NCI-H774 (cell line): ENCODE measurements at regions not wholly inside any gene's neighbourhood (a gene's known extent, or its start where the extent isn't known, plus 50 kb on each side); places are given as distances from the start of the nearest gene placed in this dataset.

Experiments
- DNase-seq: peaks from one replicate; lab custom pipeline; 2025; lab: John Stamatoyannopoulos, UW

DNA sequence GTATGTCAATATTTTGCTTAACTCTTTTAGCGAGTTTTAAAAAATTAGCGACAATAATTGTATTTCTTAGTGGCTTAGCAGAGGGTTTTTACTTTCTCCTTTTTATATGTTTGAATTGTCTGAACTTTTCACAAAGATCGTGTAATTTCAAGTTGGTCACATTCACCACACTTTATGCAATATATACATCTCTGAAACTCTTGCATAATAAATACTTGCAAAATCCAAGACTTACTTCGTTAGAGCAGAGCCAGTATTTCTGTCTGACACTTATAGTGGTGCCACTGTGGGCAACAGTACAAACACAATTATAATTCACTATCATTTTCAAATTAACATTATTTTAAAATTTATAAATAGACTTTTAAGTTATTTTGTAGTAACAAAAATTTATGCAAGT, 62.0 kb downstream of the SUCNR1 start:
- DNase-seq = no peak

DNA sequence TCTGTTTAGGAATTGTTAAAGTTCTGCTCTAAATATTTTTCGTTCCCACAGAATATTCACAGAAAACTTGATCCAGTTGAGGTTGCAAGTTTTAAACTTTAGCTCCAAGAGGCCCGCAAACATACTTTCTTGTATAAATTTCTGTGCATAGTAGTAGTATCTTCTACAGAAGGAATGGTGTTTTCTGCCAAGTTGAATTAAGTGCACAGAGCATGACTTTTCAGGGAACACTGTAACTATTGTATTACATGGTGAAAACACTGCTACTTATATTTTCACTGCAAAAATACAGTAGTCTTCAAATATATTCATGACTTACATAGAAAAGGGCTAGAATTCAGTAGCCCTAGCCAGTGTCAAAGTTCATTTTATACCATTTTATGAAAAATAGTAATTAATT, 67.0 kb downstream of the SUCNR1 start:
- no peak for DNase-seq

DNA sequence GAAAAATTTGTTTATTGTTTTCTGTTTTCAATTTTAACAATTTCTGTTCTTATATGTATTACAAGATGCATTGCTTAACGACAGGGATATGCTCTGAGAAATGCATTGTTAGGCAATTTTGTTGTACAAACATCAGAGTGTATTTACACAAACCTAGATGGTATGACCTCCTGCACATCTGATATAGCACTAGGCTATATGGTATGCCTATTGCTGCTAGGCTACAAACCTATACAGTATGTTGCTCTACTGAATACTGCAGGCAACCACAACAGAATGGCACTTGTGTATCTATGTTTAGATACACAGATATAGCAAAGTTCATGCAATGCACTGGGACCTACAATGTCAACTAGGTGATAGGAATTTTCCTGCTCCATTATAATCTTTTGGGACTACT, 70.1 kb downstream of the SUCNR1 start:
- no peak for DNase-seq

DNA sequence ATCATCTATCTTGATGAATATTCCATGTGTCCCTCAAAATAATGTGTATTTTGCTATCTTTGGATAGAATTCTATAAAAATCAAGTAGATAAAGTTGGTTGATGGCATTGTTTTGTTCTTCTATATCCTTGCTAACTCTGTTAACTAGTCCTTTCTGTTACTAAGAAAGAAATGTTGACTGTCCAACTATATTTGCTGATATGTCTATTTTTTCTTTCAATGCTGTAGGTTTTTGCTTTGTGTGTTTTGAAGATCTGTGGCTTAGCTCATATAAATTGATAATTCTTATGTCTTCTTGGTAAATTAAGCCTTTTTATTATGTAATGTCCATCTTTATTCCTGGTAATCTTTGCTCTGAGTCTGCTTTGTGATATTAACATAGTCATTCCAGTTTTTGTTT, 70.9 kb downstream of the SUCNR1 start:
- no peak for DNase-seq

DNA sequence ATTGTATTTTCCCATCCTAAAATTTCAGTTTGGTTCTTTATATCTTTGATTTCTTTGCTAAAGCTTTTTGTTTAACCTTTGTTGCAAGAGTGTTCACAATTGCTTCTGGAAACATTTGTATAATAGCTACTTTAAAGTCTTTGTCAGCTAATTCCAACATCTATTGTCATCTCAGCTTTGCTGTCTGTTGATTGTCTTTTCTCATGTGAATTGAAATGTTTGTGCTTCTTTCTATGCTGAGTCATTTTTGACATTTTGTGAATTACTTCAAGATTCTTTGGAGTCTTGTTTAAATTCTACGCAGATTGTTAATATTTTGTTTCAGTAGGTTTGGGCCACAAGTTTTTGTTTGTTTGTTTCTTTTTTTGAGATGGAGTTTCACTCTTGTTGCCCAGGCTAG, 73.2 kb downstream of the SUCNR1 start:
- no peak for DNase-seq

DNA sequence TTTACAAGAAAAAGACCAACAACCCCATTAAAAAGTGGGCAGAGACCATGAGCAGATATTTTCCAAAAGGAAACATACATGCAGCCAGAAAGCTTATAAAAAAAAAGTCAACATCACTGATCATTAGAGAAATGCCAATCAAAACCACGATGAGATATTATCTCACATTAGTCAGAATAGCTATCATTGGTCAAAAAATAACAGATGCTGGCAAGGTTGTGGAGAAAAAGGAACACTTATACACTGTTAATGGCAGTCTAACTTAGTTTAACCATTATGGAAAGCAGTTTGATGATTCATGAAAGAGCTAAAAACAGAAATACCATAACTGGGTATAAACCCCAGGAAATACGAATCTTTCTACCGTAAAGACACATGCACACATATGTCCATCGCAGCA, 76.3 kb downstream of the SUCNR1 start:
- DNase-seq = no peak

DNA sequence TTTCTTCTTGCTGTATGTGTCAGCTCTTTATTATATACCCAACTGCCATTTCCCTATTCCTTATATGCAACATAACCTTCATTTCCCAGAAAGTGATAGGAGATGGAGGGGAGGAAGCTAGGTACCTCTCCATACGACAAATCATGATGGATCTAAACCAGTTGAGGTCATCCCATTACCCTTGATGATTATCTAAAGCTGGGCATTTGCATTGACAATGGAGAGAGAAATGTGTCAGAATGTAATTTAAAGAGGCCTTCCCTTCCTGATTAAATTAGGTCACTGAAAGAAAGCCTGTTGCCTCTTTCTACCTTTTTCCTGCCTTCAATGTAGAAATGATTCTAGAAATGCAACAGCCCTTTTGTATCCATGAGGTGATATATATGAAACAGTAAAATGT, 81.9 kb downstream of the SUCNR1 start:
- no peak for DNase-seq

DNA sequence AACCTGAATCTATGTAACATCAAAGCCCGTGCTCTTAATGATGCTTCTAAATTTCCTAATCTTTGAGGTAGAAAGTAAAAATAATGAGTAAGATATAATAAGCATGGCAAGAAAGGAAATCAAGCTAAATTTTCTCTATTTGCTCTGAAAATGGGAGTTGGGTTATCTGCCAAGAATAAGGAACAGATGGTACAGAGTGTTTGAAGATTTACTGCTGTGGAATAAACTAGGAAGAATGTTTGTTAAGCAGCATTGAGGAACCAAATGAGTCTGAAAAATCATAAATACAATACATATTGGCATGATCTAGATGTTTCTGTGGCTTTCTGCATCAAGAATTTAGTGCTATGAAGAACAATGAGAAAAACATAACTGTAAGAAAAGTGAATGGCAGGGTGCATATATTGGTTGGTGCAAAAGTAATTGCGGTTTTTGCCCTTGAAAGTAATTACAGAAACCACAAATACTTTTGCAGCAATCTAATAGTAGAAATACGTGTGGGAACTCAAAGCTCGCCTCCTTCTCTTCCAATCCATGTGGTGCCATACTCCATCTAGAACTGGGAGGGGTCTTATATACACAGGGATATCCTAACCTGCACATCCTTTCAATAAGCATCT, 87.6 kb downstream of the SUCNR1 start:
- DNase-seq = no peak

DNA sequence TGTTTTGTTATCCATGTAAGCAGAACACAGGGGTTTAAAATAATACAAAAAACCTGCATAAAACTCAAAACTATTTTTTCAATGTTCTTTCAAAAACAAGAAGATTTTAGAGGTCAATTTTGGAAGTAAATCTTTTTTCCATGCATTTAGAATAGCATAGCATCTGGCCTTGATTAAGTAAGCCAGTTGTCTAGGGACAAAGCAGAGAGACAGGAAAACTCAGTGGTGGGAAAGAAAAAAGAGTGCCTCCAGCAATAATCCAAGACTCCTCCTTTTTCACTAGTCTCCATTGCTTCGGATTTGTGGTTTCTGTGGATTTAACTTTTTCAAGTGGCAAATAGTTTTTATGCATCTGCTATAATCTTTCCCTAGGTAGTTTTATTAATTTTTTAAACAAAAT, 88.9 kb downstream of the SUCNR1 start:
- no peak for DNase-seq

DNA sequence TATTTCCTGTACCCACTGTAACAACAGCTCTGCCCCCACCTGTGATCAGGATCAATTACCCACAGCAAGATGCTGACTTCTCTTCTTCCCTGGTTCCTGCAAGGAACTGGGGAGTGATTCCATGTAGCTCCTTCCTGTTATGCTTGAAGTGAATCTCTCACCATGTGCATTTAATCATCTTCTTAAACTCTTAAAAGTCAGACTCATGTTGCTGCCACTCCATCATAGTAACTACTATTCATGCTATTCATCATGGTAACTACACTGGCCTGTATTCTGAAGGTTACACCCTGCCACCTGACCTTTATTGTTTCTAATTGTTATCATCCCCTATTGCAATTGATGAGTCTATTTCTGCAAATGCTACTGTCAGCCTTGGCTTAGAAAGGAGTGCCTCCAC, 89.5 kb downstream of the SUCNR1 start:
- no peak for DNase-seq

DNA sequence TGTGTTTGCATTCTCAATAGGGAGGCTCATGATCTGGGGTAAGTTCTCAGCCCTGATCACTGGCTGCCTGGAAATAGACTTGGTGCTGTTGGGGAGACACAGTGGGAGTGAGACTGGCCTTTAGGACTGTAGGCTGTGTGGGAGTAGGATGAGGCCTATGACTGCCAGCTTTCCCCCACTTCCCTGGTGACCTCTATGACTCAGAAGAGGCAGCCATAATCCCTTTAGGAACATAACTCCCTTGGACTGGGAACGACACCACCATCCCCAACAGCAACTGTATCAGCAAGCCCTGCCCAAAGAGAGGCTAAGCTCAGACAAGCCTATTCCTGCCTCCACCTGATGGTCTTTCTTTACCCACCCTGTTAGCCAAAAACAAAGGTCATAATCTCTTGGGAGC, 91.3 kb downstream of the SUCNR1 start:
- DNase-seq = no peak

DNA sequence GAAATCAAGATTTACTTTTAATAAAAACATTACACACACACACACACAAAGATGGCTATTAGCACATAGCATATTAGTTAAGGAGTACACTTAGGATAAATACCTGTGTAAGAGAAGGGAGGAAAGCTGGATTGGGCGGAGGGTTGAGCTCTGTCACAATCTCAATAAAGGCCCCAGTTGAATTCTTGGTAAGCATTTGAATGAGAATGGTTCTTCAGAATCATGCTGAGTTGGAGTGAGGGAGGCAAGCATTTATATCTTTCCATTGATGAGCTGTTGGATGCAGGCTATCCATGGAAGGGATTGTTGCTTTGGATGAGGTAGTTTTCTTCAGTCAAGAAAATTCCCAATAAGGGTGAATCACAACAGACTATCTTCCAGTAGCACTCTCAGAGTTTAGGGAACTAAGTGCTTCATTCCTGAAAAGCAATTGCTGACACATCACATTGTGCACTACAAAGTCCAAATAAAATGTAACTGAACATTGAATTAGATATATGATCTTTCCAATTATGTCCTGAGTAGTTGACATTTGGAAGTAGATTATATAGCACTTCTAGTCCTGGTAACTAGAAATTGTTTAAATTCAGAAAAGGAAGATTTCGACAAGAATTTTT, 95.7 kb downstream of the SUCNR1 start:
- DNase-seq = no peak

DNA sequence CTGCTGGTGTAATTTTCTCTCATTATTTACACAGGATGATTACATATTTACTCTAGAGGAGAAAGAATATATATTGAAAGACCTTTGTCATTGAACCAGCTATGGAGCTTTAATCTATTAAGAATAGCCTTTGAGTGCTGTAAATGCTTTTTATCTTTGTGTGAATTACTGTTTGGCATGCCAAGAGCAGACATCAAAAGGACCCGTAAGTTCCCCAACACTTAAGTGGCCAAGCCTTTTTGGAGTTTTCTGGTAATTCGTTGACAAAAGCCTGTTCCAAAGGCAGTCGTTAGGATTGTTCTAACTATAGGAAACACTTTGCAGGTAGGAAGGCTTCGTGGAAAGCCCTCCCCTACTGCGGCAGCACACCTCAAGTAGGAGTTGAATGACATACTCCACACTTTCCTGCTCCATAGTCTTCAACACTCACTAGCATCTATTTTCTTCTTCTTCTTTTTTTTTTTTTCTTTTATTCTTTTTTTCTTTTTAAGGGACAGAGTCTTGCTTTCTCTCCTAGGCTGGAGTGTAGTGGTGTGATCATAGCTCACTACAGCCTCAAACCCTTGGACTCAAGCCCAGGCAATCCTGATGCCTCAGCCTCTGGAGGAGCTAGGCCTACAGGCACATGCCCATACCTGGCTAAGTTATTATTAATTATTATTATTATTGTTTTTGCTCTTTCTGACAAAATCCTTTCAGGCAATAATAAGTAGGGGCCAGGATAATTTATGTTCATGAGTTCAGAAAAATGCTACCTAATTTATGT, 98.6 kb downstream of the SUCNR1 start:
- DNase-seq = peak; percentile 58

DNA sequence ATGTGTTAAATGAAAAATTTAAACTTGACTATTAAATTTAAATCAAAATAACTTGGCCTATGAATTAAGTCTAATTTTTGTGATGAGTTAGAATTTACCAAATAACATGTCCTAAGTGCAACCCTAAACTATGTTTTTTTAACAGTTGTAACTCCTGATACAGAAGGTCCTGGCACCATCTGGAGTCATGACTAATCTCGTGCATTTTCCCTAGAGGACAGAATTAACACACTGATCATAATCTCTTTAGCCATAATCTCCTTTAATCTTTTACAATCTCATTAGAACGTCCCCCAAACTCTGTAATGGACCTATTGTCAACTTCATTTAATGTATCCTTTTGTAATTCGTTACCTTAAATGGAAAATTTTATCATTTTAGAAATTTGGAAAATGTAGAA, 100.6 kb downstream of the SUCNR1 start:
- no peak for DNase-seq

DNA sequence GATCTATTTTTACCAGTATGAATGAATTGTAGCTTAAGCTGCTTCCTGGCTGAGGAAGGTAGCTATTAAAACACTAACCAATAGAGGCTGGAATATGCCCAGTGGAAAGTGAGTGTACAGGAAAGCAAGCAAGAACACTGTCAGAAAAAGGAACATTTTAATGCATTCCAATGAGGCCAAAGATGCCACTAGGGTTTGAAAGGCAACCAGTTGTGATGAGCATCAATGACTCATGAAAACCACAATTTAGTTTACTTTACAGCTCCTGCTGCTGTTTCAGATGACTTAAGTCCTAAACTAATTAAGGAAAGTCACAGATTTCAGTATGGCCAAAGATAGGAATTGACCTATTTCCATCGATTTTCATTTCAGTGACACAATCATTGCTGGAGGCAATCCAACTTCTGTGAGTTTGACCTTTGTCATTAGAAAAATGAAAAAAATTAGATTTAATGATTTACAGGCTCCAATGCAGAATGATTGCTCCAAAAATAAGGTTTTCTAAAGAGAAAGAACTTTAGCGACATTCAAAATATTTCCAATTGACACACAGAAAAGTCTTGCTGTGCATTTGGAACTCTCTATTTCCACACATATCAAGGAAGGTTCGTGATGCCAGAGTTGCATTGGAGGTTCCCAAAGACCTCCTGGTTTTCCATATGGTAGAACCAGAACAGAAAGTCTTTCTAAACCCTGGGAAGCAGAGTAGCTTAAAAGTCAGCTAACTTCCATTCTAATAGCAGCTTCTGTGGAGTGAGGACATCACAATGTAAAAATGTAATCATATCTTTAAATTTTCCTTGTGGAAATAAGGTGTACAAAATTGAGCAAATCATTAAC, 103.0 kb downstream of the SUCNR1 start:
- DNase-seq = no peak

DNA sequence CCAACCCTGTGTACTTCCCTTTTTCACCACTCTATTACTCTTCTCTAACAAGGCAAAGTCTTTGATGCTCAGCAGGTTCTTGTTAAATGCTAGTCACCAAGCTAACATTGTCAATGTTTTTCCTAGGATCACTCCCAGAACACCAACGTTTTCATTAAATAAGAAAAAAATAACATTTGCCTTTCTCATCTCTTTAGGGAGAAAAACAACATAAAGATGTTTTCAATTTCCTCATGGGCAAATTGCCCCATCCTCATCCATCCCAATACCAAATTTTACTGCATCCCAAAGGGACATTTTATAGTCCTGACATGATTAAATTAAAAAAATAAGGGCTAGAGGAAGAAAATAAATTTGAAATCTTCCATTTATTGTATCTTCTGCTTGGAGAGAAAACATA, 106.5 kb downstream of the SUCNR1 start:
- no peak for DNase-seq

DNA sequence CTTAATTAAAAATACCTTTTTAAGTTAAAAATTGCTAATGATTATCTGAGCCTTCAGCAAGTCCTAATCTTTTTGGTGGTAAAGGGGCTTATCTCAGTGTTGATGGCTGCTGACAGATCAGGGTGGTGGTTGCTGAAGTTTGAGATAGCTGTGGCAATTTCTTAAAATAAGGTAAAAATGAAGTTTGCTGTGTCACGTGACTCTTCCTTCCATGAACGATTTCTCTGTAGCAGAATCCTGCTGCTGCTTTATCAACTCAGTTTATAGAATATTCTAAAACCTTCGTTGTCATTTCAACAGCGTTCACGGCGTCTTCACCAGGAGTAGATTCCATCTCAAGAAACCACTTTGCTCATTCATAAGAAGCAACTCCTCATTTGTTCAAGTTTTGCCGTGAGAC, 110.1 kb downstream of the SUCNR1 start:
- no peak for DNase-seq

DNA sequence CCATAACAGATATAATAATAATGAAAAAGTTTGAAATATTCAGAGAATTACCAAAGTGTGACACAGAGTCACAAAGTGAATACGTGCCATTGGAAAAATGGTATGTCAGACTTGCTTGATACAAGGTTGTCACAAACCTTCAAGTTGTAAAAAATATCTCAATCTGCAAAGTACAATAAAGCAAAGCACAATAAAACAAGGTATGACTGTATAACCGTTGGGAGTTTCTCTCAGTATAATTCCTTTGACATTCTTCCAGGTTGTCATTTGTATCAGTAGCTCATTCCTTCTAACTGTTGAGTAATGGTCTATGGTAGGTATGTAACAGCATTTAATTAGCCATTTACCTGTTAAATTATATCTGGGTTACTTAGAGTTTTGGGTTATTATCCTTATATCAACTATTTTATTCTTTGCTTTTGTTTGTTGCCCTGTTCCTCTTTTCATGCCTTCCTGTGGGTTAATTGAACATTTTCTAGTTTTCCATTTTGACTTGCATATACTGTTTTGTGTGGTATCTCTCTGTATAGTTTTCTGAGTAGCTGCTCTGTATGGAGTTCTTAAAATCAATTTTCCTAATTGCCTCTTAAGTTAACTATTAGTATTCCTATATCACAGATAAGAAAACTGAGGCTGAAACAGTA, 112.5 kb downstream of the SUCNR1 start:
- no peak for DNase-seq

DNA sequence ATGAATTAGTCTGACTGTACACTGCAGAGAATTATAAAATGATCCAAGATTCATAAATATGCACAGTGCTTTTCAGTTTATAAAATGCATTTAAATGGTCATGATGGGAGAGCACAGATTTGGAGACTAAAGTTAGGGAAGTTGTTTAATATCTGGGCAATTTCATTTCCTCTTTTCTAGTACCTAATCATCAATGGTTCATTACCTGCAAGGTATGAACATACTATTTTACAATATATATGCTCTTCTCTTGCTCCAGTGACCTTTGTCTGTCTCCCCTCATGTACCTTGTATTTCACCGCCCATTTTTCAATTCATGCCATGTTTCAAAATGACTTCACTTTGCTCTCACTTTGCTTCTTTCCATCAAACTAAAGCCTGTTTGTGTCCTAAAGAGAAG, 114.5 kb downstream of the SUCNR1 start:
- DNase-seq = no peak

DNA sequence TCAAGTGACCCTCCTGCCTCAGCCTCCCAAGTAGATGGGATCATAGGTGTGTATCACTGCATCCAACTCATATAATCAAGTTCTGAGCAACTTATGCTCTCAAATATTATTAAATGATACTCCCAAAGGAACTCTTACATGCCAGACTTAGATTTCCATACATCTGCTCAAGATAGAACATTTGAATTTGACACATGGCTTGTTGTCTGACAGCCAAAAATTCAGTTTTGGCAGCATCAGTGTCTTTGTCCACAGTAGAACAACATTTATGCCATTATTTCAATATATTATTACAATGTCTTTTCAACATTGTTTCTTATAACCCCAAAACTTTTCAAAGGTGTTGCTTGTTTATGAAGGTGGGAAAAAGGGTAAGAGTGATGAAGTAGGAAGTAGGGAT, 116.2 kb downstream of the SUCNR1 start:
- no peak for DNase-seq

DNA sequence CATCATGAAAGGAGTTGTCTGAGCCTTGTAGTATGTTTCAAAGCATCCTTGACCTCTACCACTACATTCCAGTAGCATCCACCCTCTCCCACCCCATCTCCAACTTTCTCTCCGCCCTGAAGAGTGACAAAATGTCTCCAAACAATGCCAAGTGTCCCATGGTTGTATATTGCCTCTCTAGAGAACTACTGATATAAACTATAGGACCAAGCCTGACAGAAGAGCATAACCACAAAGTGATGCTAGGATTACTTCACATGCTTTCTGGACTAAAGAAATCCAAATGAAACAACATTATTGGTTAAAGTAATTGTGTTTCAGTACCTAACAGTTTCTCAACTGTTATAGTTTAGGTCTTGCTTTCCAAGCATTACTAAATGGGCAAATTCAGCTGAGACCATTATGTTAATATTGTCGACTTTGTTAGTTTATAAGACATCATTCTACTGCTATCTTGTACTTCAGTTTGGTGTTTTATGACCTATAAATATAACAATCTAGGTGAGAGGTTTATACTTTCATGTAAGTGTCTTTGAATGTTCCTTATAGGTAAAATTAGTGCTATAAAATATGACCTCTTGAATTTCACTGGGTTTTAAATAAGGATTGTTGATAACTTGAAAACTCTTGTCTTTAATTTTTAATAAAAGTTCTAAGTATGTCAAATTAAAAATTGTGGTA, 117.4 kb downstream of the SUCNR1 start:
- DNase-seq = no peak
